HEK293 (cell line): ENCODE measurements at regions not wholly inside any gene's neighbourhood (a gene's known extent, or its start where the extent isn't known, plus 50 kb on each side); places are given as distances from the start of the nearest gene placed in this dataset.

Source experiments
- CTCF ChIA-PET: fragments of 350-600 bp; formaldehyde crosslinking; extraction: SDS; loops from one replicate; lab custom pipeline; 2021; ENCODE audit warnings: antibody characterized with exemption; lab: Yijun Ruan, JAX
- POLR2A ChIA-PET: fragments of 300-600 bp; formaldehyde crosslinking; extraction: SDS; loops from one replicate; lab custom pipeline; 2020; ENCODE audit warnings: antibody characterized with exemption, inconsistent platforms; lab: Yijun Ruan, JAX
- H3K27ac ChIP-seq: fragments of 200-500 bp; sonication (Bioruptor generic); 2 replicates; pipeline ENCODE4 v1.5.1; 2014; ENCODE audit warnings: low read depth, low read length, control low read depth, inconsistent platforms; ENCODE audit errors: extremely low read depth
- H3K36me3 ChIP-seq, 2 experiments: fragments of 200-500 bp in 1 of 2; sonication (Bioruptor generic) in 1 of 2; 1 replicate in 1 of 2; 2 replicates in 1 of 2; pipeline ENCODE4 v1.5.1; 2014 to 2017; ENCODE audit warnings: inconsistent platforms in 2 of 2, low read length in 2 of 2; ENCODE audit not compliant: control insufficient read depth in 2 of 2, insufficient read depth in 1 of 2
- H3K4me1 ChIP-seq: fragments of 200-500 bp; sonication (Bioruptor generic); 2 replicates; pipeline ENCODE4 v1.5.1; 2014; ENCODE audit warnings: mild to moderate bottlenecking, low read length, inconsistent platforms; ENCODE audit not compliant: control insufficient read depth, insufficient read depth
- H3K4me3 ChIP-seq: 2 replicates; pipeline ENCODE4 v1.5.1; 2011; ENCODE audit warnings: low read depth, mild to moderate bottlenecking, control low read depth, low read length, moderate library complexity
- H3K9me3 ChIP-seq: fragments of 200-500 bp; sonication (Bioruptor generic); 2 replicates; pipeline ENCODE4 v1.5.1; 2014; ENCODE audit warnings: low read depth, low read length, inconsistent platforms; ENCODE audit not compliant: control insufficient read depth, insufficient read depth
- CTCF ChIP-seq: fragments of 450-650 bp; formaldehyde crosslinking; IDR thresholded peaks from 2 replicates; pipeline ENCODE4 v1.5.1; 2016; ENCODE audit warnings: missing biosample characterization, missing genetic modification characterization
- KLF7 ChIP-seq: fragments of 450-650 bp; formaldehyde crosslinking; IDR thresholded peaks from 2 replicates; pipeline ENCODE4 v1.5.1; 2016; ENCODE audit warnings: missing biosample characterization, missing genetic modification characterization, borderline replicate concordance
- MYNN ChIP-seq: fragments of 450-650 bp; formaldehyde crosslinking; IDR thresholded peaks from 2 replicates; pipeline ENCODE4 v1.5.1; 2016; ENCODE audit warnings: missing biosample characterization, missing genetic modification characterization, borderline replicate concordance
- OSR2 ChIP-seq: fragments of 450-650 bp; formaldehyde crosslinking; IDR thresholded peaks from 2 replicates; pipeline ENCODE4 v1.5.1; 2016; ENCODE audit warnings: missing biosample characterization, missing genetic modification characterization
- SP3 ChIP-seq: fragments of 450-650 bp; formaldehyde crosslinking; IDR thresholded peaks from 2 replicates; pipeline ENCODE4 v1.5.1; 2016; ENCODE audit warnings: missing biosample characterization, missing genetic modification characterization
- ZBTB20 ChIP-seq: fragments of 450-650 bp; formaldehyde crosslinking; IDR thresholded peaks from 2 replicates; pipeline ENCODE4 v1.5.1; 2016; ENCODE audit warnings: missing biosample characterization, missing genetic modification characterization
- ZBTB48 ChIP-seq: fragments of 450-650 bp; formaldehyde crosslinking; IDR thresholded peaks from 2 replicates; pipeline ENCODE4 v1.5.1; 2016; ENCODE audit warnings: missing biosample characterization, missing genetic modification characterization
- ZNF10 ChIP-seq: fragments of 450-650 bp; formaldehyde crosslinking; IDR thresholded peaks from 2 replicates; pipeline ENCODE4 v1.5.1; 2017; ENCODE audit warnings: missing biosample characterization, missing genetic modification characterization
- ZNF202 ChIP-seq: fragments of 450-650 bp; formaldehyde crosslinking; IDR thresholded peaks from 2 replicates; pipeline ENCODE4 v1.5.1; 2016; ENCODE audit warnings: missing biosample characterization, missing genetic modification characterization, borderline replicate concordance
- ZNF214 ChIP-seq: fragments of 450-650 bp; formaldehyde crosslinking; IDR thresholded peaks from 2 replicates; pipeline ENCODE4 v1.5.1; 2017; ENCODE audit warnings: missing biosample characterization, mild to moderate bottlenecking, missing genetic modification characterization, borderline replicate concordance
- ZNF221 ChIP-seq: fragments of 450-650 bp; formaldehyde crosslinking; IDR thresholded peaks from 2 replicates; pipeline ENCODE4 v1.5.1; 2017; ENCODE audit warnings: missing biosample characterization, missing genetic modification characterization, borderline replicate concordance
- ZNF248 ChIP-seq: fragments of 450-650 bp; formaldehyde crosslinking; IDR thresholded peaks from 2 replicates; pipeline ENCODE4 v1.5.1; 2017; ENCODE audit warnings: missing biosample characterization, missing genetic modification characterization
- ZNF302 ChIP-seq: fragments of 450-650 bp; formaldehyde crosslinking; IDR thresholded peaks from 2 replicates; pipeline ENCODE4 v1.5.1; 2016; ENCODE audit warnings: missing biosample characterization, missing genetic modification characterization, low read depth
- ZNF324 ChIP-seq: fragments of 450-650 bp; formaldehyde crosslinking; IDR thresholded peaks from 2 replicates; pipeline ENCODE4 v1.5.1; 2016; ENCODE audit warnings: missing biosample characterization, missing genetic modification characterization
- ZNF341 ChIP-seq: fragments of 450-650 bp; formaldehyde crosslinking; IDR thresholded peaks from 2 replicates; pipeline ENCODE4; 2016; ENCODE audit warnings: low read depth, missing biosample characterization, missing genetic modification characterization
- ZNF350 ChIP-seq: fragments of 450-650 bp; formaldehyde crosslinking; IDR thresholded peaks from 2 replicates; pipeline ENCODE4 v1.5.0; 2017; ENCODE audit warnings: missing biosample characterization, mild to moderate bottlenecking, missing genetic modification characterization
- ZNF366 ChIP-seq: fragments of 450-650 bp; formaldehyde crosslinking; conservative IDR thresholded peaks from 2 replicates; pipeline ENCODE4 v1.5.1; 2016; ENCODE audit warnings: missing biosample characterization, missing genetic modification characterization
- ZNF394 ChIP-seq: fragments of 450-650 bp; formaldehyde crosslinking; IDR thresholded peaks from 2 replicates; pipeline ENCODE4 v1.5.1; 2016; ENCODE audit warnings: missing biosample characterization, missing genetic modification characterization, mild to moderate bottlenecking, moderate library complexity, borderline replicate concordance
- ZNF404 ChIP-seq: fragments of 450-650 bp; formaldehyde crosslinking; IDR thresholded peaks from 2 replicates; pipeline ENCODE4 v1.5.1; 2017; ENCODE audit warnings: missing biosample characterization, missing genetic modification characterization
- ZNF433 ChIP-seq: fragments of 450-650 bp; formaldehyde crosslinking; IDR thresholded peaks from 2 replicates; pipeline ENCODE4 v1.5.1; 2016; ENCODE audit warnings: missing biosample characterization, missing genetic modification characterization, low read depth
- ZNF530 ChIP-seq: fragments of 450-650 bp; formaldehyde crosslinking; IDR thresholded peaks from 2 replicates; pipeline ENCODE4 v1.5.1; 2016; ENCODE audit warnings: low read depth, missing biosample characterization, missing genetic modification characterization
- ZNF555 ChIP-seq: fragments of 450-650 bp; formaldehyde crosslinking; conservative IDR thresholded peaks from 2 replicates; pipeline ENCODE4 v1.5.1; 2017; ENCODE audit warnings: missing biosample characterization, mild to moderate bottlenecking, missing genetic modification characterization, inconsistent platforms
- ZNF580 ChIP-seq: fragments of 450-650 bp; formaldehyde crosslinking; IDR thresholded peaks from 2 replicates; pipeline ENCODE4 v1.5.1; 2016; ENCODE audit warnings: missing biosample characterization, missing genetic modification characterization
- ZNF610 ChIP-seq: fragments of 450-650 bp; formaldehyde crosslinking; IDR thresholded peaks from 2 replicates; pipeline ENCODE4 v1.5.1; 2016; ENCODE audit warnings: missing biosample characterization, missing genetic modification characterization, borderline replicate concordance
- ZNF629 ChIP-seq: fragments of 450-650 bp; formaldehyde crosslinking; IDR thresholded peaks from 2 replicates; pipeline ENCODE4 v1.5.1; 2017; ENCODE audit warnings: missing biosample characterization, missing genetic modification characterization
- ZNF639 ChIP-seq: fragments of 450-650 bp; formaldehyde crosslinking; IDR thresholded peaks from 2 replicates; pipeline ENCODE4 v1.5.1; 2016; ENCODE audit warnings: missing biosample characterization, missing genetic modification characterization
- ZNF791 ChIP-seq: fragments of 450-650 bp; formaldehyde crosslinking; IDR thresholded peaks from 2 replicates; pipeline ENCODE4 v1.5.1; 2016; ENCODE audit warnings: missing biosample characterization, missing genetic modification characterization

GRCh38 chr12:131454418-131455217 is 256.3 kb upstream of the SFSWAP start (continued):
- peak; percentile 26; the same call in 1 of the 2 replicates for TF ChIP-seq ZNF214 (tag by site-specific recombination)
- TF ChIP-seq ZNF580 (tag by site-specific recombination): 0 out of 2 replicates have a peak, but pooled peaks have one; percentile 33
- peak; percentile 89 for TF ChIP-seq ZNF433
- TF ChIP-seq ZNF404: 0 out of 2 replicates have a peak, but pooled peaks have one; percentile 49
- TF ChIP-seq ZNF302: peak; percentile 78; the same call in 1 of the 2 replicates
- TF ChIP-seq MYNN: peak; percentile 38; the same call in 1 of the 2 replicates
- TF ChIP-seq ZNF221 (tag by site-specific recombination): no peak
- TF ChIP-seq ZNF555 (tag by site-specific recombination): peak; percentile 98
- TF ChIP-seq ZNF394 (tag by site-specific recombination): peak; percentile 92; the same call in 1 of the 2 replicates
- TF ChIP-seq ZNF202 (tag by site-specific recombination): 0 out of 2 replicates have a peak, but pooled peaks have one; percentile 73
- TF ChIP-seq ZNF530 (tag by site-specific recombination): 0 out of 2 replicates have a peak, but pooled peaks have one; percentile 73
- peak; percentile 73; the same call in 1 of the 2 replicates for TF ChIP-seq ZBTB48 (tag by site-specific recombination)
- peak; percentile 40; the same call in 1 of the 2 replicates for TF ChIP-seq ZNF629 (tag by site-specific recombination)
- 0 out of 2 replicates have a peak, but pooled peaks have one; percentile 21 for TF ChIP-seq ZNF366 (tag by site-specific recombination)
- no peak for TF ChIP-seq ZNF324 (tag by site-specific recombination)
- no peak for TF ChIP-seq ZNF10 (tag by site-specific recombination)
- 0 out of 2 replicates have a peak, but pooled peaks have one; percentile 28 for TF ChIP-seq ZNF610 (tag by site-specific recombination)
- TF ChIP-seq KLF7: peak; percentile 38; the same call in 1 of the 2 replicates
- TF ChIP-seq ZNF639 (tag by site-specific recombination): 0 out of 2 replicates have a peak, but pooled peaks have one; percentile 40
- TF ChIP-seq CTCF (tag by site-specific recombination): peak; percentile 77
- peak; percentile 31; the same call in 1 of the 2 replicates for TF ChIP-seq SP3

- Histone ChIP-seq H3K27ac (no peak overlapping the region), H3K4me3 (no peak overlapping the region), H3K36me3 (no peaks in the 10 kb centered on the region), H3K4me1 (no peaks in the 10 kb centered on the region), H3K9me3 (no peaks in the 10 kb centered on the region)
- no peak for TF ChIP-seq ZNF350 (tag by site-specific recombination)
- TF ChIP-seq OSR2 (tag by site-specific recombination): no peak
- TF ChIP-seq ZNF791 (tag by site-specific recombination): no peak
- TF ChIP-seq ZNF248 (tag by site-specific recombination): no peak
- no peak for TF ChIP-seq ZBTB20 (tag by site-specific recombination)
- TF ChIP-seq ZNF341: no peak
- CTCF ChIA-PET: interaction anchor here (0.5 to 2.5 kb wide), 14 partner anchors 8 to 772 kb away, joined by 3 to 23 read pairs (median 5); no protein-coding TSS in a partner anchor
- POLR2A ChIA-PET: no interaction called here
These were observed 255.7 kb upstream of the SFSWAP start for GRCh38 chr12:131455218-131455506.
